ENCODE measurements at regions not wholly inside any gene's neighbourhood (a gene's known extent, or its start where the extent isn't known, plus 50 kb on each side); places are given as distances from the start of the nearest gene placed in this dataset.

- intact Hi-C loops (cut with DNase I): no loop called here
- Histone ChIP-seq H3K4me1 (no peaks in the 10 kb centered on the region), H3K27me3 (peaks cover 0 to 3% (median 0%) of the 10 kb centered on the region in 9 donors), H3K9me3 (no peaks in the 10 kb centered on the region), H3K4me3 (no peak overlapping the region), H3K36me3 (no peaks in the 10 kb centered on the region), H3K27ac (no peak overlapping the region)
- ATAC-seq (no peak), DNase-seq (no peak)
- WGBS, 4 donors: 55 to 73% (median 69%) methylated on average over 7 of the region's 7 CpGs
- TF ChIP-seq POLR2A (IDR thresholded peaks at IDR 0.05) (no peak), CTCF (IDR thresholded peaks at IDR 0.05) (no peak)
Measured at GRCh38 chr10:1928606-1929005, 191.3 kb upstream of the ADARB2 start.

GRCh38 chr10:1923998-1924397 lies 186.7 kb upstream of the ADARB2 start:
- Histone ChIP-seq H3K9me3 (no peaks in the 10 kb centered on the region), H3K36me3 (no peaks in the 10 kb centered on the region), H3K27ac (no peak overlapping the region), H3K27me3 (no peaks in the 10 kb centered on the region), H3K4me3 (no peak overlapping the region), H3K4me1 (no peaks in the 10 kb centered on the region)
- DNase-seq: no peak
- no peak for ATAC-seq
- intact Hi-C loops (cut with DNase I): no loop called here
- WGBS, 4 donors: 79 to 89% (median 82%) methylated on average over 12 of the region's 12 CpGs
- TF ChIP-seq CTCF (IDR thresholded peaks at IDR 0.05): no peak
- no peak for TF ChIP-seq POLR2A (IDR thresholded peaks at IDR 0.05)

GRCh38 chr10:1923586-1923985 lies 186.3 kb upstream of the ADARB2 start:
- Histone ChIP-seq H3K36me3 (no peaks in the 10 kb centered on the region), H3K27me3 (no peaks in the 10 kb centered on the region), H3K4me1 (no peaks in the 10 kb centered on the region), H3K4me3 (no peak overlapping the region), H3K27ac (no peak overlapping the region), H3K9me3 (no peaks in the 10 kb centered on the region)
- intact Hi-C loops (cut with DNase I): no loop called here
- WGBS, 4 donors: 34 to 69% (median 41%) methylated on average over 8 of the region's 8 CpGs
- ATAC-seq (no peak), DNase-seq (no peak)
- TF ChIP-seq CTCF (IDR thresholded peaks at IDR 0.05) (no peak), POLR2A (IDR thresholded peaks at IDR 0.05) (no peak)

GRCh38 chr10:1920941-1921340 lies 183.6 kb upstream of the ADARB2 start:
- intact Hi-C loops (cut with DNase I): no loop called here

More at GRCh38 chr10:1920941-1921340, 183.6 kb upstream of the ADARB2 start:
- Histone ChIP-seq H3K4me3 (no peak overlapping the region), H3K9me3 (peaks cover 0 to 11% (median 0%) of the 10 kb centered on the region in 12 donors), H3K27ac (no peak overlapping the region), H3K27me3 (no peaks in the 10 kb centered on the region), H3K36me3 (no peaks in the 10 kb centered on the region), H3K4me1 (no peaks in the 10 kb centered on the region)
- ATAC-seq (no peak), DNase-seq (no peak)
- WGBS, 4 donors: 70 to 79% (median 75%) methylated on average over 4 of the region's 4 CpGs
- TF ChIP-seq CTCF (IDR thresholded peaks at IDR 0.05) (no peak), POLR2A (IDR thresholded peaks at IDR 0.05) (no peak)
